G401.6 (cell line): ENCODE measurements at regions not wholly inside any gene's neighbourhood (a gene's known extent, or its start where the extent isn't known, plus 50 kb on each side); places are given as distances from the start of the nearest gene placed in this dataset.
"Not testable (repeated sequence)": the region's sequence is repeated elsewhere in the genome, so short reads cannot be mapped to it uniquely, and the experiment has no call there.

Experiments
- FAIRE-seq: peaks from 2 replicates; lab custom pipeline; 2012; peaks lifted over from hg19 to GRCh38; lab: Jason Lieb, UNC

GRCh38 chr12:87330071-87330555 lies 699.1 kb downstream of the C12orf50 start:
- FAIRE-seq: not testable (repeated sequence)

- no peak for FAIRE-seq
These were observed 699.9 kb downstream of the C12orf50 start for GRCh38 chr12:87329076-87329863.

- no peak for FAIRE-seq
These were observed 705.8 kb downstream of the C12orf50 start for GRCh38 chr12:87323369-87323768.

- FAIRE-seq: no peak
These were observed 708.5 kb downstream of the C12orf50 start for GRCh38 chr12:87320724-87321123.

GRCh38 chr12:87317302-87317701 lies 711.9 kb downstream of the C12orf50 start:
- no peak for FAIRE-seq

GRCh38 chr12:87311206-87311605 lies 718.0 kb downstream of the C12orf50 start:
- no peak for FAIRE-seq

GRCh38 chr12:87310126-87310525 lies 719.1 kb downstream of the C12orf50 start:
- no peak for FAIRE-seq

GRCh38 chr12:87305481-87305880 lies 723.7 kb downstream of the C12orf50 start:
- no peak for FAIRE-seq

GRCh38 chr12:87304406-87304805 lies 724.8 kb downstream of the C12orf50 start:
- FAIRE-seq: no peak

- no peak for FAIRE-seq
These were observed 725.7 kb downstream of the C12orf50 start for GRCh38 chr12:87303396-87304012.

DNA sequence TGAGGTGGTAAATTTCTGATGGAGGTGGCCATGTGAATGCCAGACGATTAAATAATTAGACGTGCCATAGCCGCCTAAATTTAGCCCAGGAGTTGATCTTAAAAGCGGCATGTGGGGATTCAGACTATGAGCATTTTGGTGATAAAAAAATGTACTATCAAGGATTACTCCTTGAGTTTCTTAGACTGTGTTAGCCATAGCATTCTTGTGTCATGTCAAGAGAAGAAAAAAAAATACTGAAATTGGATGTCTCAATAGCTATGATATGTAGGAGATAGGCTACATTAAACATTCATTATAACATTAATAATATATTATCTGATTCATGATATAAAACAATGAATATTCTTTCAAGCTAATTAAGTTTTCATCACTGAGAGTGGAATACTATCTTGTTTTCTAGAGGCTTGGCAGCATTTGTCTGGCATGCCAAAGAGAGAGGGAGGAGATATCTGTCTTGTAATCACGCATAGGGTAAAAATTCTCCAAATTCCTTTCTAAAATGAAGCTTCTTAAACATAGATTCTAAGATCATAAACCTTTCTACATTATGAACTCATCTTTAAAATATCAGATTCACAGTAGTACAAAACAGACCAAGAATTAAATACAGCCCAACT lies 727.0 kb downstream of the C12orf50 start:
- FAIRE-seq: no peak

GRCh38 chr12:87290505-87290904 lies 738.7 kb downstream of the C12orf50 start:
- FAIRE-seq: no peak

GRCh38 chr12:87283886-87284285 lies 745.3 kb downstream of the C12orf50 start:
- FAIRE-seq: no peak

- FAIRE-seq: no peak
These were observed 746.1 kb downstream of the C12orf50 start for GRCh38 chr12:87283111-87283510.

DNA sequence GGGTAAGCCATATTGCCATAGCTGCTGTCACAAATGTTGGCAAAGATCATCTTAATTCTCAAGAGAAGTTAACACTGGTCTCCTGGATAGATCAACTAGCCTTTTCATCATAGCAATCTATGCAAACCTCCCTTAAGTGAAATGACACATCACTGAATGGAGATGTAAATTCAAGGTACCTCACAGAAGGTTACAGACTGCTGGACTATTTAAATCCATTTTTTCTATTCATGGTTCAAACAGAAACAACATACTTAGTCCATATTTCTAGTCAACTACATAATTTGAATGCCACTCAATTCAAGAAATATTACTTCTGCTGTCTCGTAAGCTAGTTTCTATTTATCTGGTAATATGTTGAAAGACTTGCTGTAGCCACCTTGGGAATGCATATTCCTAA lies 748.3 kb downstream of the C12orf50 start:
- FAIRE-seq: no peak

GRCh38 chr12:87280356-87280755 lies 748.8 kb downstream of the C12orf50 start:
- no peak for FAIRE-seq

DNA sequence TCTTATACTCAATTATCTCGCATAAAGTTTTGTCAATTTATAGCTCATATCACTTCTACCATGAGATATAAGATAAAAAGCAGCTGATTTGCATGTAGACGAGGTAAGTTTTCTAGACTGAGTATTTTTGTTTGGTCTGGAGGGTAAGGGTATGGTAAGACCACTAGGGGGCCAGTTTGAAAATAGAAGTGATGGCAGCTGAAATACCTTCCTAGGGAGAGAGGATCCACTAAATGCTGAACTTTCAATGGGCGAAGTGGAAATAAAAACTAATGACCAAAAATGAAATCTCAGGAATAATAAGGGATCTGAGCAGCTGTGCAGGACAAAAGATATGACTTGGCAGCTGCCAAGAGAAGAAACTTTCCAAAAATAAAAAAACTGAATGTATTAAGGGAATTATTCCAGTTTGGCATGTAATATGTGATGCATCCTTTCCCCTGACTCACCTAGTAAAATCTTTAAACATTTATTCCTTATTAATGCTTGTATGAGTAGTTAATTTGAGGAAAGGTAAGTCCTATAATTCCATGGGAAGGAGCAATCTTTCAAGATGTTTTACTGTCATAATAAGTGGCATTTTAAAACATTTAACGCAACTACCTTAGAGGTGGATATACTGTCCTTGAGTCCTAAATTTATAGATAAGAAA lies 754.5 kb downstream of the C12orf50 start:
- no peak for FAIRE-seq

- no peak for FAIRE-seq
These were observed 756.4 kb downstream of the C12orf50 start for GRCh38 chr12:87272851-87273250.

GRCh38 chr12:87270919-87271318 lies 758.3 kb downstream of the C12orf50 start:
- no peak for FAIRE-seq

- FAIRE-seq: no peak
These were observed 762.9 kb downstream of the C12orf50 start for GRCh38 chr12:87266305-87266704.

DNA sequence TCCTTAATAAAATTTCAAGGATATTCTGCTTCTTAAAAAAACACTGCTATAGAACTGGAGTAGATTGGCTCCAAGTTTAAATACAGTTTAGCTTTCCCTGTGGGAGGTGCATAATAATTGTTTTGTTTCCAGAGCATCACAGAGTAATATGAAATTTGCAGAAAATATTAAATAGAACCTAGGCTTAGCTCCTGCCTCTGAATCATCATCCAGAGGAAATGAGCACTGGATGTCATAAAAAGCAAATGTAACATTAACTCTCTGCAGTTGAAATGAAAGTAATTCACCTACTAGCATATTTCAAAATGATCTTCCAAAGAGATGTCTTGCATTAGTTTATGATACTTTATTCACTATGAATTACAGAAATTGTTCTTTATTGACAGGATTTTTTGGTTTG lies 769.8 kb downstream of the C12orf50 start:
- no peak for FAIRE-seq

DNA sequence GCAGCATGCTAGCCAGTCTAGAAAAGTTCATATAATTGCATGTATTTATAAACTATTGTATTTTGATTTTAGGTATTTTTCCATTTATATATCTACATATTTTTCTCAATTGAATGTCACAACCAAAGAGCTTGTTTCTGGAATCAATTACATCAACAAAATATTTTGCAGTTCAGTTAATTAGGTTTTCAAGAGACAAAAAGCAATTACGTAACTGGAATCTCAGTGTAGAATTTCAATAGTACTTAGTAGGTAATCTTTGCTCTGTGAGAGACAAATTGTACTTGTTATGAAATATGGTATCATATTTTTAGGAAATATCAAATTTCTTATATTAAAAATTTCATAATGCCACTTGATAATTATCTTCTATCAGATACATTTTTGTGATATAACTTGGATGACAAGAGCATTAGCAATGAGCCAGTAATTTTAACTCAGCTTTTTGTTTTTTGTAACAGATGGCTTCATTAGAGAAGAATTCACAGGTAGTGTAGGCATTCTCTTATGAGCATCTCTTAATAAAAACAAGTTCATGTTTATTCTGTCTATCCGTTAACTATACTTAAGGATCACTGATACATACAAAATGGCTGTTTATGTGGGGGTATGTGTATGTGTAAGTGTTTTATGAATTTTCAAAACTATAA lies 774.7 kb downstream of the C12orf50 start:
- FAIRE-seq: no peak
